ENCODE measurements at regions not wholly inside any gene's neighbourhood (a gene's known extent, or its start where the extent isn't known, plus 50 kb on each side); places are given as distances from the start of the nearest gene placed in this dataset.

DNA sequence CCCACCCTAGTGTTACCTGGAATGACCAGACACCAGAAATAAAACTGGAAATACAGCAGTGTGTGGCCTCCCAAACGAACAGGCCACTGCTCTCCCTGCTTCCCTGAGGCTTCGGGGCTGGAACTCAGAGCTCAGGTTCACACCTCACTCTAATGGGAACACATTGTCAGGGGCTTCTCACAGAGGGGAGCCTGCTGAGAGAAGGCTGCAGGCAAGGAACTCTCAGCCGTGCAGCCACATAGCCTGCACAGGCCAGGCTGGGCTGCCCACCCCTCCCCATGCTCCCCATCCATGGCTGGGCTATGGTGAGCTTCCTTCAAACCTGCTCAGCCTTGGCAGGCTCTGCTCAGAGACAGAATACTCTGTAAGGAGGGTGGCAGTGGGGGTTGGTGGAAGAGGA lies 302.5 kb downstream of the EMP1 start:
- ChIA-PET POLR2A (no interaction called here), CTCF (no interaction called here)
- H3K36me3 ChIP-seq (ENCODE audit: control insufficient read depth, insufficient read depth, low read length), result no peaks in the 10 kb centered on the region
- TF ChIP-seq, protein P1, sequence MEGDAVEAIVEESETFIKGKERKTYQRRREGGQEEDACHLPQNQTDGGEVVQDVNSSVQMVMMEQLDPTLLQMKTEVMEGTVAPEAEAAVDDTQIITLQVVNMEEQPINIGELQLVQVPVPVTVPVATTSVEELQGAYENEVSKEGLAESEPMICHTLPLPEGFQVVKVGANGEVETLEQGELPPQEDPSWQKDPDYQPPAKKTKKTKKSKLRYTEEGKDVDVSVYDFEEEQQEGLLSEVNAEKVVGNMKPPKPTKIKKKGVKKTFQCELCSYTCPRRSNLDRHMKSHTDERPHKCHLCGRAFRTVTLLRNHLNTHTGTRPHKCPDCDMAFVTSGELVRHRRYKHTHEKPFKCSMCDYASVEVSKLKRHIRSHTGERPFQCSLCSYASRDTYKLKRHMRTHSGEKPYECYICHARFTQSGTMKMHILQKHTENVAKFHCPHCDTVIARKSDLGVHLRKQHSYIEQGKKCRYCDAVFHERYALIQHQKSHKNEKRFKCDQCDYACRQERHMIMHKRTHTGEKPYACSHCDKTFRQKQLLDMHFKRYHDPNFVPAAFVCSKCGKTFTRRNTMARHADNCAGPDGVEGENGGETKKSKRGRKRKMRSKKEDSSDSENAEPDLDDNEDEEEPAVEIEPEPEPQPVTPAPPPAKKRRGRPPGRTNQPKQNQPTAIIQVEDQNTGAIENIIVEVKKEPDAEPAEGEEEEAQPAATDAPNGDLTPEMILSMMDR (IDR thresholded peaks at IDR 0.05), result no peak
- TF ChIP-seq SIN3A (IDR thresholded peaks at IDR 0.05; ENCODE audit: borderline replicate concordance, insufficient read depth, low read depth, low read length), result no peak
- no peak for TF ChIP-seq POLR2AphosphoS5 (IDR thresholded peaks at IDR 0.05; ENCODE audit: low read depth, low read length)
- TF ChIP-seq, protein P2, sequence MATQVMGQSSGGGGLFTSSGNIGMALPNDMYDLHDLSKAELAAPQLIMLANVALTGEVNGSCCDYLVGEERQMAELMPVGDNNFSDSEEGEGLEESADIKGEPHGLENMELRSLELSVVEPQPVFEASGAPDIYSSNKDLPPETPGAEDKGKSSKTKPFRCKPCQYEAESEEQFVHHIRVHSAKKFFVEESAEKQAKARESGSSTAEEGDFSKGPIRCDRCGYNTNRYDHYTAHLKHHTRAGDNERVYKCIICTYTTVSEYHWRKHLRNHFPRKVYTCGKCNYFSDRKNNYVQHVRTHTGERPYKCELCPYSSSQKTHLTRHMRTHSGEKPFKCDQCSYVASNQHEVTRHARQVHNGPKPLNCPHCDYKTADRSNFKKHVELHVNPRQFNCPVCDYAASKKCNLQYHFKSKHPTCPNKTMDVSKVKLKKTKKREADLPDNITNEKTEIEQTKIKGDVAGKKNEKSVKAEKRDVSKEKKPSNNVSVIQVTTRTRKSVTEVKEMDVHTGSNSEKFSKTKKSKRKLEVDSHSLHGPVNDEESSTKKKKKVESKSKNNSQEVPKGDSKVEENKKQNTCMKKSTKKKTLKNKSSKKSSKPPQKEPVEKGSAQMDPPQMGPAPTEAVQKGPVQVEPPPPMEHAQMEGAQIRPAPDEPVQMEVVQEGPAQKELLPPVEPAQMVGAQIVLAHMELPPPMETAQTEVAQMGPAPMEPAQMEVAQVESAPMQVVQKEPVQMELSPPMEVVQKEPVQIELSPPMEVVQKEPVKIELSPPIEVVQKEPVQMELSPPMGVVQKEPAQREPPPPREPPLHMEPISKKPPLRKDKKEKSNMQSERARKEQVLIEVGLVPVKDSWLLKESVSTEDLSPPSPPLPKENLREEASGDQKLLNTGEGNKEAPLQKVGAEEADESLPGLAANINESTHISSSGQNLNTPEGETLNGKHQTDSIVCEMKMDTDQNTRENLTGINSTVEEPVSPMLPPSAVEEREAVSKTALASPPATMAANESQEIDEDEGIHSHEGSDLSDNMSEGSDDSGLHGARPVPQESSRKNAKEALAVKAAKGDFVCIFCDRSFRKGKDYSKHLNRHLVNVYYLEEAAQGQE (IDR thresholded peaks at IDR 0.05; ENCODE audit: insufficient read depth in 1 of 2, low read depth in 2 of 2, low read length in 1 of 2), result no peak
- TF ChIP-seq TCF7L2 (IDR thresholded peaks at IDR 0.05; ENCODE audit: low read depth, low read length), result no peak
- intact Hi-C loops (cut with micrococcal nuclease; ENCODE audit: unreplicated experiment) (no loop called here), in situ Hi-C loops (cut with HindIII; ENCODE audit: low pct_unique_long_range_greater_than_20kb, low sequenced_read_pairs) (no loop called here)
- no peaks in the 10 kb centered on the region for H3K27me3 ChIP-seq (ENCODE audit: control insufficient read depth, insufficient read depth, low read length)
- no TSS peak for BruUV-seq (replicated peaks)
- H3K4me1 ChIP-seq (ENCODE audit: control insufficient read depth, insufficient read depth, low read length), result no peaks in the 10 kb centered on the region
- no peak overlapping the region for H3K4me3 ChIP-seq (ENCODE audit: low read depth in 2 of 2, low read length in 2 of 2)
- DNase-seq (ENCODE audit: low read depth, low spot score) (no peak), ATAC-seq (no peak)
- H3K9me3 ChIP-seq (ENCODE audit: control insufficient read depth, insufficient read depth, low read depth, low read length), result no peaks in the 10 kb centered on the region
- no peak overlapping the region for H3K27ac ChIP-seq (ENCODE audit: low read length)

DNA sequence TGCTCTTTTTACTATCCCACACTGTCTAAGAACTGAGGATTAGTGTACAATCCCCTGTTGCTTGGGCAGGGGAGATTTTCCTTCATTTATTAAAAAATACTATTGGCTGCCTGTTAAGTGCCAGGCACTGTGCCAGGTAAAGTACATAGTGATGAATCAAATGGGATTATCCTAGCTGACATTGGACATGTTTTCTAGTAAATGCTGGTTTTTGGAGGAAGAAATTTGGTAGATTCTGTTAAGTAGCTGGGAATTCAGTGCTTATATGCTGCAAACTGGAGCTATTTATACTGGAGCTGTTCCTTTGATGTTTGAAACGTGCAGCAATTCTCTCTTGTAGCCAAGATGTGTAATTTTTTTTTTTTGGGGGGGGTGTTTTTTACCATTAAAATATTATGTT lies 299.6 kb downstream of the EMP1 start:
- no peaks in the 10 kb centered on the region for H3K4me1 ChIP-seq (ENCODE audit: control insufficient read depth, insufficient read depth, low read length)
- ChIA-PET POLR2A (no interaction called here), CTCF (no interaction called here)
- TF ChIP-seq SIN3A (IDR thresholded peaks at IDR 0.05; ENCODE audit: borderline replicate concordance, insufficient read depth, low read depth, low read length) (no peak), TCF7L2 (IDR thresholded peaks at IDR 0.05; ENCODE audit: low read depth, low read length) (no peak), POLR2AphosphoS5 (IDR thresholded peaks at IDR 0.05; ENCODE audit: low read depth, low read length) (no peak)
- TF ChIP-seq, protein P1 (IDR thresholded peaks at IDR 0.05), result no peak
- TF ChIP-seq, protein P2 (IDR thresholded peaks at IDR 0.05; ENCODE audit: insufficient read depth in 1 of 2, low read depth in 2 of 2, low read length in 1 of 2), result no peak
- H3K36me3 ChIP-seq (ENCODE audit: control insufficient read depth, insufficient read depth, low read length), result no peaks in the 10 kb centered on the region
- ATAC-seq, result no peak
- BruUV-seq (replicated peaks), result no TSS peak
- DNase-seq (ENCODE audit: low read depth, low spot score), result no peak
- H3K27me3 ChIP-seq (ENCODE audit: control insufficient read depth, insufficient read depth, low read length), result no peaks in the 10 kb centered on the region
- H3K27ac ChIP-seq (ENCODE audit: low read length), result no peak overlapping the region
- in situ Hi-C loops (cut with HindIII; ENCODE audit: low pct_unique_long_range_greater_than_20kb, low sequenced_read_pairs) (no loop called here), intact Hi-C loops (cut with micrococcal nuclease; ENCODE audit: unreplicated experiment) (no loop called here)
- no peaks in the 10 kb centered on the region for H3K9me3 ChIP-seq (ENCODE audit: control insufficient read depth, insufficient read depth, low read depth, low read length)
- no peak overlapping the region for H3K4me3 ChIP-seq (ENCODE audit: low read depth in 2 of 2, low read length in 2 of 2)

All from Panc1 (cell line).